PC-9 (cell line): ENCODE measurements at regions not wholly inside any gene's neighbourhood (a gene's known extent, or its start where the extent isn't known, plus 50 kb on each side); places are given as distances from the start of the nearest gene placed in this dataset.

Experiments used
- BruUV-seq: library from RNA; stranded (reverse); fragments of 400-500 nt; replicated peaks from 2 replicates; lab custom pipeline; 2021; lab: Mats Ljungman, UMichigan
- CTCF ChIA-PET: fragments of 300-600 bp; sonication (Branson Sonifier 250); formaldehyde crosslinking; loops from one replicate; lab custom pipeline; 2022; ENCODE audit warnings: antibody characterized with exemption; lab: Charles Lee
- POLR2A ChIA-PET: fragments of 300-600 bp; sonication (Branson Sonifier 250); formaldehyde crosslinking; loops from one replicate; lab custom pipeline; 2022; ENCODE audit warnings: antibody characterized with exemption; ENCODE audit not compliant: unreplicated experiment; lab: Charles Lee
- DNase-seq, 2 experiments: peaks; one replicate each; pipeline versions ENCODE4 v3.0.0 to v3.0.0-alpha.2; 2015 to 2022; ENCODE audit warnings: mixed read lengths in 1 of 2
- H2AFZ ChIP-seq: fragments of 200-600 bp; sonication (generic); 2 replicates; pipeline ENCODE4 v1.8.1; 2017; ENCODE audit warnings: antibody characterized with exemption
- H3F3A ChIP-seq: fragments of 200-600 bp; sonication (generic); 2 replicates; pipeline ENCODE4 v1.8.1; 2017; ENCODE audit warnings: antibody characterized with exemption, mild to moderate bottlenecking, low read depth; ENCODE audit not compliant: insufficient read depth
- H3K27ac ChIP-seq: fragments of 200-600 bp; sonication (generic); 2 replicates; pipeline ENCODE4 v1.6.1; 2016; ENCODE audit warnings: mixed run types
- H3K27me3 ChIP-seq: fragments of 200-600 bp; sonication (generic); 2 replicates; pipeline ENCODE4 v1.6.1; 2016; ENCODE audit warnings: low read depth, mixed run types; ENCODE audit not compliant: insufficient read depth
- H3K36me3 ChIP-seq: fragments of 200-600 bp; sonication (generic); 2 replicates; pipeline ENCODE4 v1.6.1; 2016; ENCODE audit warnings: low read depth, mixed run types
- H3K4me1 ChIP-seq: fragments of 200-600 bp; sonication (generic); replicated peaks from 2 replicates; pipeline ENCODE4 v1.6.1; 2016; ENCODE audit warnings: mixed run types; ENCODE audit not compliant: insufficient read depth
- H3K4me2 ChIP-seq: fragments of 200-600 bp; sonication (generic); 2 replicates; pipeline ENCODE4 v1.6.1; 2017; ENCODE audit warnings: mixed run types
- H3K4me3 ChIP-seq: fragments of 200-600 bp; sonication (generic); 2 replicates; pipeline ENCODE4 v1.6.1; 2016; ENCODE audit warnings: mixed run types
- H3K79me2 ChIP-seq: fragments of 200-600 bp; sonication (generic); 2 replicates; pipeline ENCODE4 v1.6.1; 2017; ENCODE audit warnings: low read depth, mixed run types
- H3K9me2 ChIP-seq: fragments of 200-600 bp; sonication (generic); 2 replicates; pipeline ENCODE4 v1.8.1; 2017; ENCODE audit warnings: mild to moderate bottlenecking; ENCODE audit not compliant: insufficient read depth
- H3K9me3 ChIP-seq: fragments of 200-600 bp; sonication (generic); 2 replicates; pipeline ENCODE4 v1.8.1; 2016; ENCODE audit warnings: low read depth; ENCODE audit not compliant: insufficient read depth
- H4K20me1 ChIP-seq: fragments of 200-600 bp; sonication (generic); 2 replicates; pipeline ENCODE4 v1.8.1; 2017; ENCODE audit not compliant: insufficient read depth
- CTCF ChIP-seq: fragments of 200-600 bp; sonication (generic); conservative IDR thresholded peaks from 2 replicates; pipeline ENCODE4 v1.6.1; 2017; ENCODE audit warnings: mixed run types, antibody characterized with exemption, mild to moderate bottlenecking, moderate library complexity
- EZH2 ChIP-seq: fragments of 200-600 bp; sonication (generic); IDR thresholded peaks from 2 replicates; pipeline ENCODE4 v1.8.0; 2017; ENCODE audit warnings: antibody characterized with exemption, low read depth
- intact Hi-C: fragments of 100-400 bp; cut with micrococcal nuclease; formaldehyde crosslinking; loops from one replicate; pipeline ENCODE4 v1.10.0; 2022; ENCODE audit not compliant: unreplicated experiment

- Histone ChIP-seq H3F3A (no peaks in the 10 kb centered on the region), H3K27me3 (no peaks in the 10 kb centered on the region), H3K79me2 (no peaks in the 10 kb centered on the region), H2AFZ (no peak overlapping the region), H4K20me1 (no peaks in the 10 kb centered on the region), H3K4me3 (no peak overlapping the region), H3K9me3 (no peaks in the 10 kb centered on the region), H3K4me1 (no peaks in the 10 kb centered on the region), H3K36me3 (no peaks in the 10 kb centered on the region), H3K27ac (no peak overlapping the region), H3K4me2 (no peak overlapping the region), H3K9me2 (no peaks in the 10 kb centered on the region)
- intact Hi-C loops, result no loop called here
- no peak for DNase-seq
- no TSS peak for BruUV-seq
- no peak for TF ChIP-seq CTCF
- no peak for TF ChIP-seq EZH2
- ChIA-PET CTCF (no interaction called here), POLR2A (no interaction called here)
Observed at GRCh38 chr13:103515410-103515809, 449.2 kb upstream of the SLC10A2 start.

GRCh38 chr13:103514619-103515018 is 448.4 kb upstream of the SLC10A2 start:
- Histone ChIP-seq H3K36me3 (no peaks in the 10 kb centered on the region), H4K20me1 (no peaks in the 10 kb centered on the region), H3K9me3 (no peaks in the 10 kb centered on the region), H3K79me2 (no peaks in the 10 kb centered on the region), H3K4me2 (no peak overlapping the region), H3K27me3 (no peaks in the 10 kb centered on the region), H3K27ac (no peak overlapping the region), H3K4me3 (no peak overlapping the region), H3F3A (no peaks in the 10 kb centered on the region), H3K4me1 (no peaks in the 10 kb centered on the region), H2AFZ (no peak overlapping the region), H3K9me2 (no peaks in the 10 kb centered on the region)
- intact Hi-C loops, result no loop called here
- no peak for TF ChIP-seq EZH2
- TF ChIP-seq CTCF, result no peak
- ChIA-PET CTCF (no interaction called here), POLR2A (no interaction called here)
- no TSS peak for BruUV-seq
- no peak for DNase-seq

GRCh38 chr13:103514188-103514587 is 448.0 kb upstream of the SLC10A2 start:
- Histone ChIP-seq H3K9me2 (no peaks in the 10 kb centered on the region), H3K79me2 (no peaks in the 10 kb centered on the region), H2AFZ (no peak overlapping the region), H4K20me1 (no peaks in the 10 kb centered on the region), H3K27ac (no peak overlapping the region), H3F3A (no peaks in the 10 kb centered on the region), H3K36me3 (no peaks in the 10 kb centered on the region), H3K27me3 (no peaks in the 10 kb centered on the region), H3K4me3 (no peak overlapping the region), H3K4me2 (no peak overlapping the region), H3K4me1 (no peaks in the 10 kb centered on the region), H3K9me3 (no peaks in the 10 kb centered on the region)
- ChIA-PET CTCF (no interaction called here), POLR2A (no interaction called here)
- BruUV-seq, result no TSS peak
- TF ChIP-seq EZH2 (no peak), CTCF (no peak)
- intact Hi-C loops, result no loop called here
- no peak for DNase-seq
